ENCODE measurements at regions not wholly inside any gene's neighbourhood (a gene's known extent, or its start where the extent isn't known, plus 50 kb on each side); places are given as distances from the start of the nearest gene placed in this dataset.
"Not testable (repeated sequence)": the region's sequence is repeated elsewhere in the genome, so short reads cannot be mapped to it uniquely, and the experiment has no call there.

DNA sequence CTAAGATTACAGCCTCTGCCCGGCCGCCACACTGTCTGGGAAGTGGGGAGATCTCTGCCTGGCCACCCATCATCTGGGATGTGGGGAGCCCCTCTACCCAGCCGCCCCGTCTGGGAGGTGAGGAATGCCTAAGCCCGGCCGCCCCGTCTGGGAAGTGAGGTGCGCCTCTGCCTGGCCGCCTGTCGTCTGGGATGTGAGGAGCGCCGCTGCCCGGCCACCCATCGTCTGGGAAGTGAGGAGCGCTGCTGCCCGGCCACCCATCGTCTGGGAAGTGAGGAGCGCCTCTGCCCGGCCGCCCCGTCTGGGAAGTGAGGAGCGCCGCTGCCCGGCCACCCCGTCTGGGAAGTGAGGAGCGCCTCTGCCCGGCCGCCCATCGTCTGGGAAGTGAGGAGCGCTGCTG lies 135.9 kb upstream of the PROKR2 start:
- not testable (repeated sequence) for DNase-seq

DNA sequence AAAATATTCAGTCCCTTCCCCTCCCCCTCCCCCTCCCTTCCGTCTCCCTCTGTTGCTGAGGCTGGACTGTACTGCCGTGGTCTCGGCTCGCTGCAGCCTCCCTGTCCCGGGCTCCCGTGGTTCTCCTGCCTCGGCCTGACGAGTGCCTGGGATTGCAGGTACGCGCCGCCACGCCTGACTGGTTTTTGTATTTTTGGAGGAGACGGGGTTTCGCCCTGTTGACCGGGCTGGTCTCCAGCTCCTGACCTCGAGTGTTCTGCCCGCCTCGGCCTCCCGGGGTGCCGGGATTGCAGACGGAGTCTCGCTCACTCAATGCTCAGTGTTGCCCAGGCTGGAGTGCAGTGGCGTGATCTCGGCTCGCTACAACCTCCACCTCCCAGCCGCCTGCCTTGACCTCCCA lies 135.5 kb upstream of the PROKR2 start:
- not testable (repeated sequence) for DNase-seq

DNA sequence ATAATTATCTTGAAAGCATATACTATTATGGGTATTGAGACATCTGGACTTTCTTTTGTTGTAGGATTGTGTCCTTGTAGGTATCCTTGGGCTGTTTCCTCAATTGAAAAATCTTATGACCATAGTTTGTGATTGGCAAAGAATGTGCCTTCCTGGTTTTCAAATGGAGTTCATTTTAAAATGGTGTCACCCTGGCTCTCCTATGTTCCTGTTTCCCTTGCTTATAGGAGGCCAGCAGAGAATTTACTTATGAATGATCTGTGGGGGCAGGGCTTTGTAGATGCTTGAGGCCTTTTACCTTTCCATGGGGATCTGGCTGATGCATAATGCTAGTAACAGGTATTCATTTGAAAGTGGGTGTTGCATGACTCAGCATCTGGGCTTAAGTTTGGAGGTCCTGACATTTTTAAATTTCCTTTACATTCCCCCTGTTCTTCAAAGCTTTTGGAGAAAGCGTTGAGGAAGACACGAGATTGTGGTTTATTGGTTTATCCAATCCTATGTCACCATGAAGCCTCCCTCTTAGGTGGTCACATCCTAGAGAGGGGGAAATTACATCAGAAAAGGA lies 135.0 kb upstream of the PROKR2 start:
- DNase-seq: no peak

DNA sequence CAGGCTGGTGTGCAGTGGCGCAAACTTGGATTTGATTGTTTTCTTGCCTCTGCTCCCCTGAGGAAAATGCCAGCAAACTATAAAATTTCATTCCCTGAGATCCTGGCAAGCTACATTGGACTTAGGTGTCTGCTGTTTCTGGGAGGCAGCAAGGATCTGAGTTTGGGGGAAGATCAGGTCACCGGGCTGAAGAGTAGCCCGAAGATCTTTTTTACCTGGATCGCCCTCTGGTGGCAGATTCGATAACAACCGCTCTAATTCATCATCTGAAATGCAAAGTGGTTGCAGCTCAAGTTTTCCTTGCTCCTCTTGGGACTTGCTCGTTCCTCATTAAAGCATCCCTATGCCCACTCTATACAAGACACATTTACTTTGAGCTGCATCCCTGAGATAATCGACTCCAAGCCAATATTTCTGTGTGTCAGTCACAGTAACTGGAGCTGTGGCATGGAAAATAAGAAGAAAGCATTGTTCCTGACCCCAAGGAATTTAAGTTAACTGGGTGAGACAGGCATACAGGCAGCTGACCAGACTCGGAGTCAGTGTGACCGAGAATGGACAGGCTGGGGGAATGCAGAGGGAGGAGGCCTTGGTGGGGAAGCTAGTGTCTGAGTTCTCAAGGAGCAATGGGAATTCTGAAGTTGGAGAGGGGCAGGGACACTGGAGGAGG lies 131.8 kb upstream of the PROKR2 start:
- peak in 7 of 14 donors; percentile 2 to 48 (median 20) for DNase-seq

DNA sequence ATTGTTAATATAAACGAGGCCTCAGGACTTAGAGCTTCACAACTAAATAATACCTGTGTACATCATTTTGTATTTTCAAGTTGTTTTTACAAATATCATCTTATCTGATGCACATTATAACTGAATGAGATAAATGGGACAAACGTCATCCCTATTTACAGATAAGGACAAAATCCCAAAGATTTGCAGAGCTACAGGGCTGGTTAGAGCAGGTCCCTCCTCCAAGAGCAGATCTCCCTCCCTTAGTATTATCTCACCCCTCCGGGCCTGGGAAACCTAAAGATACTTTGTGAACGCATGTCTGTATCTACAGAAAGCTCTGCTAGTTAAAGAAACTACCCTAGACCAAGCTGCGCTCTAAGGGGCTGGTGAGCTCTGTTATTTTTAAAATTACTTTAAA lies 130.4 kb upstream of the PROKR2 start:
- DNase-seq: no peak

DNA sequence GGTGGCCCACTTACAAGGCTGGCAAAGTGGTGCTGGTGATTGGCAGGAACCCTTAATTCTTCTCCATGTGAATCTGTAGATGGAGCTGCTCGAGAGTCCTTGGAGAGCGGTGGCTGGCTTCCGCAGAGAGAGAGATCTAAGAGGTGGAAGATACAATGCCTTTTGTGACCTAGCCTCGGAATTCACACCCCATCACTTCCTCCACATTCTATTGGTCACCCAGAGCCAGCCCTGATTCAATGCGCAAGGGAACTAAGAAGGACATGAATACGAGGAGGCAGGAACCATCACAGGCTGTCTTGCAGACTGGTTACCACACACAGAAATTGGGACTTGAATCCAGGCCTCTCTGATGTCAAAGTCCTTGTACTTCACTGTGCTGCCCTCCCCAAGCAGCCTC lies 128.9 kb upstream of the PROKR2 start:
- no peak for DNase-seq

DNA sequence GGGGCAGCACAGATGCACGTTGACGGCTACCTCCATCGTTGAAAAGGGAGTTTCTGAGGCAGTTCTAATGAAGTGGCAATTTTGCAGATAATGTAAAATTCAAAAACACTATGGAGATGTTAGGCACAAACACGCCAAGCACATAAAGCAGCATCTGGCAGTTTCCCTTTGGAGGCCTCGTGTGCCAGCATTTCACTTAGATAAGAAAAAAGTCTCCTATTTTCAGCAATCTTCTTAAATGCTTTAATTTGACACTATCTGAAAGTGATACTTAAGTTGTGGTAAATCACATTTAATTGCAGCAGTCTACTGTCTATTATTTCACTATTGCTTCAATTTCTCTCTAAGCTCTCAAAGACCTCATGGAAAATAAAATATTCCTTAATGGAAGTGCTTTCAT lies 125.3 kb upstream of the PROKR2 start:
- DNase-seq: no peak

DNA sequence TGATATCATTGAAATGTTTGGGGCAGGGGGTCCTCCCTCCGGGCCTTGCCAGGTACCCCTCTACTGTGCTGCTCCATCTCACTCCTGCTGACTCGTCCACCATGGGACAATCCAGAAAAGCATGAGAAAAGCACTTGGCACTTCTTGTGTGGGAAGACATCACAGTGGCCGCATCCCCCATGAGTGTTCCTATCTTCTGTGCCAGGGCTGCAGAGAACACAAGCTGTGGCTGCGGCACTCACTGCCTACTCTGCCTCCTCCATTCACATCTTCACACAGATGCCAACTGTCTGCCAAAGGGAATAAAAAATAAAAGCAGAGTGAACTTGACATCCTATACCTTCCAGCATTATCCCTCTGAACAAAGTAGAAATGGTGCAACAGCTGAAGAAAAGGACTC lies 117.4 kb upstream of the PROKR2 start:
- no peak for DNase-seq

DNA sequence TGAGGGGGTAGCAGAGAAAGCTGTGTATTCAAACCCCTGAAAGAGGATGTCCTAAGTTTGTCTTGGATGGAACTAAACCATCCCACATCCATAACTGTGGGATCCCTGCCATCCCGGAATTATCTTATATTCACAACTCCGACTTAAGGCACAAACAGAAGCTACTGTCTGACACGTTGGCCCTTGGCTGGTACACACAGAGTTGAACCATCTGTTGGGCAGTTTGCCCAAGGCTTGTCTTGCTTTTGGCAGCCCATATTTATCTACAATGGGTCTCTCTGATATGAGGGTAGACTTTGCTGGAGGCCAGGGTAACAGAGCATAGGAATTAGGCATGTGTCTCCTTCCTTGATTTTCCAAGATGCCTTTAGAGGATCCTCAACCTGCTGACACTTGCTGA lies 116.6 kb upstream of the PROKR2 start:
- DNase-seq: no peak

DNA sequence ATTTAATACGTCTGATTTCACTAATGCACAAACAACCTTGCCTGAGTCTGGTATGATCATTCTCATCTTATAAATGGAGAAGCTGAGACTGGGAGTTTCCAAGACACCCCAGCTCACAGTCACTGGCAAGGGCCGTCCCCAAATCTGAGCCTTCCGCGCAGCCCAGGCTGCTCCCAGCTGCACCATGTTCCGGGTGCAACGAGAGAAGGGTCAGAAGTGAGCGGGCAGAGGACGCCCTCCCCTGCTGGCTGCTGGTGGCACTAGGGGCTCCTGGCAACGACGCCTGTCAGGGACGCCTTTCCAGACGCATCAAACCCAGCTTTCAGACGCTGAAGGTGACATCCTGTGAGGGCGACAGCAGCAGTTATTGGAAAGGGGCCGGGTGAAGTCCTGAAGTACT lies 115.3 kb upstream of the PROKR2 start:
- DNase-seq: no peak

DNA sequence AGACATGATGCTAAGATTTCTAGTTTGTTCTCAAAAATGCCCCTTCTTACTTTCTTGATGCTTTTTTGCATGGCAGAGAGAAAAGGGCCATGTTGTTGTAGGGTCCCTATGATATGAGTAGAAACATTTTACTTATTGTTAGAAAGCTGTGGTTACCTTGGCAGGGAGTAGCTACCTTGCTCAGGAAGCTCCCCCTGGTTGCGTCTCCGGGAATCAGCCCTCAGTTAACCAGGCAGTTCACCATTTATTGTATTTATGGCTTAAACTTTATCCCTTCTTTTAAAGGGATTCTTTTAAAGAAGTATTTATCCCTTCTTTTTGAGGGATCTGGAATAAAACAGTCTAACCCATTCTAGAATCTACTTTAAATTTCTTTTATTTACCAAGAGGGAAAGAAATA lies 113.9 kb upstream of the PROKR2 start:
- DNase-seq: no peak

DNA sequence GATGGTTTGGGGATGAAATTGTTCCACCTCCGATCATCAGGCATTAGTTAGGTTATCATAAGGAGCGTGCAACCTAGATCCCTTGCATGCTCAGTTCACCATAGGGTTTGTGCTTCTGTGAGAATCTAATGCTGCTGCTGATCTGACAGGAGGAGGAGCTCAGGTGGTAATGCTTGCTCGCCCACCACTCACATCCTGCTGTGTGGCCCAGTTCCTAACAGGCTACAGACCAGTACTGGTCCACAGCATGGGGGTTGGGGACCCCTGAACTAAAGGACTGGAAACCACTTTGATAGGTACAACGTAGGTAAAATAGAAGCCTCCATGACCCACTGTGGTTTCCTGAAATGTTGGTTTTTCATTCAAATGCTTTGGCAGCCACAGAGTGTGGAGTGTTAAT lies 109.3 kb upstream of the PROKR2 start:
- no peak for DNase-seq

DNA sequence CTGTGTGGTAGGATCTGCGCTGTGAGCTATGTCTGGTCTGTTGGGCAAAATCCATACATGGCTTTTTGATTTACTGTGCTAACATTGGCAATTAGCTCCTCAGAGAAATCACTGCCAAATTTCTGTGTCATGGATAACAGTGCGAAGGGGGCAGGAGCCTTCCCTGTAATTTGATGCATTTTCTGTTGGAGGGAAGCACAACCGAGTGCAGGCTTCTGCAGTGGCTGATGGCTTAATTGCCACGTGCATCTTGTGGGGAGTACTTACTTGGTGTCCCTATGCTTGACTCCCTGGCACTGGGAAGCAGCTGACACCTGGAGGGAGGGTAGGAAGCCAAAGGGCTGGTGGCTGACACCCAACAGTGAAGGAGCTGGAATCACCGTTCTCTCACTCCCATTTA lies 99.3 kb upstream of the PROKR2 start:
- DNase-seq: no peak

DNA sequence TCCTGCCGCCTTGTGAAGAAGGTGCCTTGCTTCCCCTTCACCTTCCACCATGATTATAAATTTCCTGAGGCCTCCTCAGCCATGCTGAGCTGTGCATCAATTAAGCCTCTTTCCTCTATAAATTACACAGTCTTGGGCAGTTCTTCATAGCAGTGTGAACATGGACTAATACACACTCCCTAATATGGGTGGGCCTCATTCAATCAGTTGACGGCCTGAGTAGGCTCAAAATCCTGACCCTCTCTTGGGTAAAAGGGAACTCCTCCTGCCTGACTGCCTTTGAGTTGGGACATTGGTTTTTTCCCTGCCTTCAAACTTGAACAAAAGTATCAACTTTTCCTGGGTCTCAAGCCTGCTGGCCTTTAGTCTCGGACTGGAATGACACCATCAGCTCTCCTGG lies 96.6 kb upstream of the PROKR2 start:
- DNase-seq: no peak

DNA sequence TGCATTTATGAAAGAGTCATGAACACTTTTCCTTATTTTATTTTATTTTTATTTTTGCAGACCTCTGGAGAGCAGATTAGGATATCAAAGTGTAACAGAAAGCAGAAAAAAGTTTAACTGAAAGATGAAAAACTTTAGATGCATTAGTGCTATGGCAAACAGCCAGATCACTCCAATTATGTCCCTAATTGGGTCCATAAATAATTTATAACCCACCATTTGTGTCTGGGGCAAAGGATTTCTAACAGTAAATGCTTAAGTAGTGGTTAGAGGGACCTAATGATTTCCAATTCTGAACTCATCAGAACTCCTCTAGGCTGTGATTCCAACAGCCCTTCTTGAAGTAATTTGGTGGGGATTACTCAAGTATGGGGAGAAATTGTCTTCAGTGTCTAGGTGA lies 93.7 kb upstream of the PROKR2 start:
- DNase-seq: no peak

DNA sequence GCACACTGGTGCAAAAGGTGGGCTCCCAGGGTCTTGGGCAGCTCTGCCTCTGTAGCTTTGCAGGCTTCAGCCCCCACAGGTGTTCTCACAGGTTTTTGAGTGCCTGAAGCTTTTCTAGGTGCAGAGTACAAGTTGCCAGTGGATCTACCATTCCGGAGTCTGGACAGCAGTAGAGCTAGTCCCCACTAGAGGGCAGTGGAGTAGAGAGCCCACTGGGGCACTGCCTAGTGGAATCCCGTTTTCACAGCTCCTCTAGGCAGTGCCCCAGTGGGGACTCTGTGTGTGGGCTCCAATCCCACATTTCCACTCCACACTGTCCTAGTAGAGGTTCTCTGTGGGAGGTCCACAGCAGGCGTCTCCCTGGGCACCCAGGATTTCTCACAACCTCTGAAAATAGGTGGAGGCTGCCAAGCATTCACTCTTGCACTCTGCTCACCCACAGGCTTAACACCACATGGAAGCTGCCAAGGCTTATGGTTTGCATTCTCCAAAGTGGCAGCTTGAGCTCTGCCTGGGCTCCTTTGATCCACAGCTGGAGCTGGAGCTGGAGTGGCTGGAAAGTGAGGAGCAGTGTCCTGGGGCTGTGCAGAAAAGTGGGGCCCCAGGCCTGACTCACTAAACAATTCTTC lies 86.3 kb upstream of the PROKR2 start:
- DNase-seq: no peak

DNA sequence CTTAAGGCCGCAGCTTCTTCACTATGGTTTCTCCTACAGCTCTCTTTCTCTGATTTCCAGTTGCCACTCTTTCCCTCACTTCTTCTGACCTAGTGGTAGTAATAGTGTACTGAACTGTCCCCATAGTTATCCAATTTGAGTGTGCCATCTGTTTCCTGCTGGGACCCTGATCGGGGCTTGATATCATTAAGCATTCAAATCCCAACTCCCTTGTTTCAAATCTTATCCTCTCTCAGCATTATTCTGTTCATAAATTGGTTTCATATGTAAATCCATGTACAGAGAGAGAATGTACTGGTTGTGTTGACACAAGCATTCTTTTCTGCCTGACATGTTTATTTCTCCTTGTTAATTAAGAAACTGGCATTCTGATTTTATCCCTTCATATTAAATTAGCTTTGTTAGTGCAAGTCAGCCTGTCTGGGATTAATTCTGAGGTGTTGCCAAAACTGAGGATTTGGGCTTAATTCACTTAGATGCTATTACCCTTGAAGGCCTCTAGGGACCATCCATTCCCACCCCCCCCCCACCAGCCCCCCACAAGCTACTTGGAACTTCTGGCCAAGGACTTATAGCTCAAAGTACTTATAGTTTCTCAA lies 84.6 kb upstream of the PROKR2 start:
- DNase-seq: no peak

DNA sequence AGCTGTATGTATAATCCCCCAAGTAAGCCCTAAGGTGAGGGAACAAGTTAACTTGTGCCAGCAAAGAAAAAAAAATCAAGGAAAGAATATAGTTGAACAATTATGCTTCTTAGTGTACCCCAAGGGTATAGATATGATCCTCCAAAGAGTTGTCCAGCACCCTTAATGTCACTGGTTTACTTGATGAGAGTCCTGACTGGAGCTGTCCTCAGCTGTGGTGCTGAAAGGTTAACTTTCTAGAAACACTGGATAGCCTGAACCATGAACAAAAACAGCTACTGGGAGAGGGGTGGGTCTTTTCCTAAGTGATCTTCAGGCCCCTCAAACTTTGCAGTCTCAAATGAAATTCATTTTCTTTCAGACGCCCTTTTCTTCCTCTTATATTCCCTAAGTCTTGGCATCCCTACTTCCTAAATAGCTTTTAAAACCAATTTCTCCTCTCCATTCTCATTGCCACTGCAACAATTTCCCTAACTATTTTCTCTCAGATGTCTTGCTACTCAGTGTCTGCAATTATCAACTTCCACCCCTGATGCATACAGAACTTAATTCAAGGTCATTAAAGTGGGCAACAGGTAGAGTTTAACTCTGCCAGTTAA lies 83.5 kb upstream of the PROKR2 start:
- DNase-seq: no peak

DNA sequence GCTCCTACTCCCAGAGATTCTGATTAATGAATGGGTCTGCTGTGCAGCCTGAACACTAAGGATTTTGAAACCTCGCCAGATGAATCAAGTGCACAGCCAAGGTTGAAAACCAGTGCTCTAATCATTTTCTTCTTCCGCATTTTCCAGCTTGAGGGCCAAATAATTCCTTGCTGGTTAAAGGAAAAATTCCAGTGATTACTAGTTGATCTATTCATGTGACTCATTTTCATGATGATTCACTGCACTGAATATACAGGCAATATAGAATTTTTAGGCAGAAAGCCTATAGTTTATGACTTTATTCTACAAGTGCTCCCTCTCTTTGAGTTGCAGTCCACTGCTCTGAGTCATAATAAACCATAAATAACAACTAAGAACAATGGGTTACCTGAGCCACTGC lies 80.6 kb upstream of the PROKR2 start:
- no peak for DNase-seq

DNA sequence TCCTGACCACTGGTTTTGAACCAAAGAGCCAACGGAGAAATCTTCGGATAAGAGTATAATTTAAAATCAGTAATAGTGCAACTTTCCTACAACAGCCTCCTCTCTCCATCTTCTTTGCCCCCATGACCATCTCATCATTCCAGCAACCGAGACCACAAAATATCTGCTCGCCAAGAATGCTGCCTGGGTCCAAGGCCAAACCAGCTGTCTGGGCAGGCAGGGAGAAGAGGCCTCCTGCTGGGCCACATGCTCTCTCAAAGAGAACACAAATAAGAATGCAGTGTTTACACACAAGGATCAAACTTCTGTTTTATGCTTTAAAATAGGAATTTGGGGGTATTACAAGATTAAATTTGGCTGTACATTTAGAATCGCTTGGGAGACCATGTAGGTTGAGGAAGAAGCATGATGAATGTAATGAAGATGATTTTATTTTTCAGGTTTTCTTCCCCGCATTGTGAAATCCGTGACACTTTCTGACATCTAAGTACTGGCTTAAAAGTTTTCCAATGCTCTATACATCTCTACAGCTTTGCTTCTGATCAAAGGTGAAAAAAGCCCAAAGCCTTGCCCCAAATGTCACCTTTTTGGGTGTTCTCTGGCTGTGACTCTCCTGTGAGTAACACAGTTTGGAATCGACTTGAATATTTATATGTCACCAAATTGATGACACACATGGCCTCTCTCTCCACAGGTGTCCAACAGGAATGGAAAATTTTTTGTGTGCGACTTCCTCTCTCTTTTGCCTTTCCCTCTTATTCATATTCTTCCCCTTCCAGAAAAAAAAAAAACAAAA lies 79.4 kb upstream of the PROKR2 start:
- no peak for DNase-seq

DNA sequence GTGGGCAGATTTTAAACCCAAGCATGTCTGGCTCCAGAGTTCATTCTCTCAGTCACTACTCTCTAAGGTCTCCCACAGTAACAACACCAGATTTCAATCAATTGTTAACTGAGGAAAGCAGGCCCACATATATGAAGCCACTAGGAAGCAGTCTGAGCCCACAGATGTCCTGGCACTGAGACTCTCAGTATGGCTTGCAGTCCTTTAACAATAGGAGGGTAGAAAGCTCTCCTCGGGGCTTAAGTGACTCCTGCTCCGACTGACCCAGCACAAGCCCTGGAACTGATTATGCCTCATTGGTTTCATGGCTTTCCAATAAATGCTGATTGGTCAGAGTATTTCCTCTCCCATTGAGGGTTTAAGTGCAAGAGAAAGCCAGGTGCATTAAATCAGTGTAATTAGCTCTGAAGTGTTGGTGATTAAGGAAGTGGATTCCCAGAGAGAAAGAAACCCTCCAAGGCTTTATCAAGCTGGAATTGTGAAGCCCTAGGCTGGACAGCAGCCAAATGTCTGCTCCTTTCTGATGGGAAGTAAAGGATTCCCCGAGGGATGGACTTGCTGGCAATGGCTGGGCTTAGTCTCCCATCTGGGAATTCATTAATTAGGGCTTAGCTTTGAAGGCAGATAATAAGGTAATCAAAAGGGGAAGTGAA lies 76.6 kb upstream of the PROKR2 start:
- no peak for DNase-seq

DNA sequence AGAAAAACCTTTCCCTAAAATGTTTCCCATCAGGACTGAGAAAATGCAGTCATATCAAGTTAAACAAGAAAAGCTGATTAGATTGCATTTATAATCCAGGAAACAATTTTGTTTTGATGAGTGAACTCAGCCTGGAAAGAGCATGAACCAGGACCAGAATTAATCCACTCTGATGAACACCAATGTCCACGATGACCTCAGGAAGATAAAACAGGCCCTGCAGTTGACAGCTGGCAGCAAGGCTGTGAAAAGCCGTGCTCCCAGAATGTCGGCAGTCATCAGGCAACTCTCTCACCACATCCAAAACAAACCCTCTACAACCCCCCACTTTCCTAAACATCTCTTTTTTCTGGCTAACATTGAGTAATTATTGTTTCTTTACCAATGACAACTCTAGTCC lies 74.0 kb upstream of the PROKR2 start:
- DNase-seq: no peak
